Ovary (tissue), 3 donors: ENCODE measurements at regions not wholly inside any gene's neighbourhood (a gene's known extent, or its start where the extent isn't known, plus 50 kb on each side); places are given as distances from the start of the nearest gene placed in this dataset.

ENCODE experiments used
- EP300 ChIP-seq: sonication (generic); formaldehyde crosslinking; IDR thresholded peaks from one replicate; pipeline ENCODE4 v1.6.1; 2017; ENCODE audit warnings: antibody characterized with exemption
- POLR2A ChIP-seq: fragments of 450-650 bp; IDR thresholded peaks from one replicate; pipeline ENCODE4 v1.6.1; 2017; ENCODE audit warnings: antibody characterized with exemption, mild to moderate bottlenecking, moderate library complexity
- TF ChIP-seq, protein P1 (sequence below), 3 donors: fragments of 450-650 bp in 2 of 3; fragments of 200-600 bp in 1 of 3; IDR thresholded peaks; one replicate each; pipeline versions ENCODE4 v1.5.1 to v1.8.0; 2016 to 2022; ENCODE audit warnings: antibody characterized with exemption in 3 of 3, mild to moderate bottlenecking in 1 of 3
- donor health status: DM: no; HTN: no; CAD: no.

GRCh38 chrX:95678679-95679078 lies 1006.0 kb upstream of the DIAPH2 start:
- TF ChIP-seq, protein P1, sequence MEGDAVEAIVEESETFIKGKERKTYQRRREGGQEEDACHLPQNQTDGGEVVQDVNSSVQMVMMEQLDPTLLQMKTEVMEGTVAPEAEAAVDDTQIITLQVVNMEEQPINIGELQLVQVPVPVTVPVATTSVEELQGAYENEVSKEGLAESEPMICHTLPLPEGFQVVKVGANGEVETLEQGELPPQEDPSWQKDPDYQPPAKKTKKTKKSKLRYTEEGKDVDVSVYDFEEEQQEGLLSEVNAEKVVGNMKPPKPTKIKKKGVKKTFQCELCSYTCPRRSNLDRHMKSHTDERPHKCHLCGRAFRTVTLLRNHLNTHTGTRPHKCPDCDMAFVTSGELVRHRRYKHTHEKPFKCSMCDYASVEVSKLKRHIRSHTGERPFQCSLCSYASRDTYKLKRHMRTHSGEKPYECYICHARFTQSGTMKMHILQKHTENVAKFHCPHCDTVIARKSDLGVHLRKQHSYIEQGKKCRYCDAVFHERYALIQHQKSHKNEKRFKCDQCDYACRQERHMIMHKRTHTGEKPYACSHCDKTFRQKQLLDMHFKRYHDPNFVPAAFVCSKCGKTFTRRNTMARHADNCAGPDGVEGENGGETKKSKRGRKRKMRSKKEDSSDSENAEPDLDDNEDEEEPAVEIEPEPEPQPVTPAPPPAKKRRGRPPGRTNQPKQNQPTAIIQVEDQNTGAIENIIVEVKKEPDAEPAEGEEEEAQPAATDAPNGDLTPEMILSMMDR (IDR thresholded peaks at IDR 0.05), result no peak
- TF ChIP-seq POLR2A (no peak), EP300 (no peak)
